GM12874 (cell line): ENCODE measurements at regions not wholly inside any gene's neighbourhood (a gene's known extent, or its start where the extent isn't known, plus 50 kb on each side); places are given as distances from the start of the nearest gene placed in this dataset.

Experiments used
- CTCF ChIP-seq: IDR thresholded peaks from 2 replicates; pipeline ENCODE4 v1.5.1; 2011; ENCODE audit warnings: low read depth, mild to moderate bottlenecking, control low read depth, low read length, moderate library complexity; ENCODE audit not compliant: insufficient read depth

DNA sequence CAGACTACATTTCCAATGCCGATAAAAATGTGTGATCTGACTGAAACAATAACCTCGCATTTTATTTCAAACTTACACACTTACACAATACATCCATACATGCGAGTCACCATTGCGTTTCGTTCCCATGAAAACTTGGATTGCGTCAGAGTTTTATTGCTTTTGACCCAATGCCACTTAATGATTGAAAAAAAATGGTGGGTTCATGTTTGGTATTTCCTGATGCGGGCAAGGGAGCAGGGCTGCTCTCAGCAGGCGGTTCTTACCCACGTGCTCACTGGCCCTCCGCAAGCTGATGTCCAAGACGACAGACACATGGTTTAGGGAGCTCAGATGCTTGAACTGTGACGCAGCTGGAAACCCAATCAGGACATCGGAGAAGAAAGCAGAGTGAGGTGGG is 281.0 kb upstream of the SULF2 start:
- TF ChIP-seq CTCF: no peak

DNA sequence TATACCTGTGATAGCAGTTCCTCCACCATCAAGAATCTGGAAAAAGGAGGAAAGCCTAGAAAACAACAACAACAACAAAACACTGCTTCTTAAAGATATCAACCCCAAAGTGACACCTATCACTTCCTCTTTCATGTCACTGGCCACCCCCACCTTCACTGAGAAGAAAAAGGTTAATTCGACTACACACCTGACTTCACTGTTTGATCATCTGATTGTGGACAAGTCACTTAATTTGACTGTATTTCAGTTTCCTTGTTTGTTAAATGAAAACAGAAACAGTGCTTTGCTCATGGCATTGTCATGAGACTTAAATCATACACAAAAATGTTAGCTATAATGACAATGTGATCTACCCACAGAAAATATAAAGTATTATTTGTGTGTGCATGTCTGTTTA is 280.6 kb upstream of the SULF2 start:
- no peak for TF ChIP-seq CTCF

- TF ChIP-seq CTCF: no peak
These were observed 279.6 kb upstream of the SULF2 start for GRCh38 chr20:48064929-48065328.

DNA sequence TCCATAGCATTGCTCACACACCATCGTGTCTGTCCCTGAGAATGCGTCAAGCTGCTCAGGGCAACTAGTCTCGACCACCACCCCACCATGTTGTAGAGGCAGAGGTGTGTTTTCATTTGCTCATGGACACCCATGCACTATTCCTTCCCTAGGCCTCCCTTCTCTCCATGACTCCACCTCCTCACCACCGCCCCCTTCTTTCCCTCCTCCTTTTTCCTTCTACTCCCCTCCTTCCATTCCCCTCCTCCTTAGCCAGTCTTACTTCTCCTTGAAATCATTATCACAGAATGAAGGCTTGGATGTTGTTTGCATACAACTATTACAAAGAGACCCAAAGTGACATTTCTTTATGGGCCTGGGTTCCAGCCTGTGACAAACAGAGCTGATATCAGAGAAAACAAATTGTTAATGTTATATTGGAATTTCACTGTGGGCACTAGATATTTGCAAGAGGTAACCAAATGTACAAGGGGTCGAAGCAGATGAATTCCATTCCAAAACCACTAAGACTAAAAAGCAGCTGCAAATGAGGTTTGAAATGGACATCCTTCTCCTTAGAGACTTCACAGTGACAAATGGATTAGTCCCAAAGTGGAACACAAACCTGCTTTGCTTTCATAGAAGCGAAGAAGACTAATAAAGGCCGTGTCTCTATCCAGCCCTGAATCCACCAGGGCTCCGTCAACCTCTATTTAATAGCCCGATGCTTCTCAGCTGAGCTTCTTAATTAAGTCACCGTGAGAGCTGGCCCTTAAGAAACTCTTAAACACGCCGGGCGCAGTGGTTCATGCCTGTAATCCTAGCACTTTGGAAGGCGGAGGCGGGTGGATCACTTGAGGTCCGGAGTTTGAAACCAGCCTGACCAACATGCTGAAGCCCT is 275.8 kb upstream of the SULF2 start:
- no peak for TF ChIP-seq CTCF

DNA sequence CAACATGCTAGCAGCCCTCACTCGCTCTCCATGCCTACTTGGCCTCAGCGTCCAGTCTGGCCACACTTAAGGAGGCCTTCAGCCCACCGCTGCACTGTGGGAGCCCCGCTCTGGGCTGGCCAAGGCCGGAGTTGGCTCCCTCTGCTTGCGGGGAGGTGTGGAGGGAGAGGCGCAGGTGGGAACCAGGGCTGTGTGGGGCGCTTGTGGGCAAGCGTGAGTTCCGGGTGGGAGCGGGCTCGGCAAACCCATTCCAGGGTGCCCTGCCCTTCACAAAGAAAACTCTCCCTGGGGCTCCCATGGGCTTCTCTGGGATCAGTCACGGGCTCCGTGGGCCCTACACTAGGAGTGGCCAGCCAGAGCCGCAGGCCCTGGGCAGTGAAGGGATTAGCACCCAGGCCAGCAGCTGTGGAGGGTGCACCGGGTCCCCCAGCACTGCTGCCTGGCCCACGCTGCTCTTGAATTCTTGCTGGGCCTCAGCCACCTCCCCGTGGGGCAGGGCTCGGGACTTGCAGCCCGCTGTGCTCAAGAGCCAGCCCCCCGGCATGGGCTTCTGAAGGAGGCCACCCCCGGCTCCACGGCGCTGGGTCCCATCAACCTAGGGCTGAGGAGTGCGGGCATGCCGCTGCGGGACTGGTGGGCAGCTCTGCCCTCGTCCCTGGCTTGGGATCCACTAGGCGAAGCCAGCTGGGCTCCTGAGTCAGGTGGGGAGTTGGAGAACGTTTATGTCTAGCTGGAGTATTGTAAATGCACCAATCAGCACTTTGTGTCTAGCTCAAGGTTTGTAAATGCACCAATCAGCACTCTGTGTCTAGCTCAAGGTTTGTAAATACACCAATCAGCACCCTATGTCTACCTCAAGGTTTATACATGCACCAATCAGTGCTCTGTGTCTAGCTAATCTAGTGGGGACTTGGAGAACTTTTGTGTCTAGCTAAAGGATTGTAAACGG is 273.6 kb upstream of the SULF2 start:
- TF ChIP-seq CTCF: no peak

DNA sequence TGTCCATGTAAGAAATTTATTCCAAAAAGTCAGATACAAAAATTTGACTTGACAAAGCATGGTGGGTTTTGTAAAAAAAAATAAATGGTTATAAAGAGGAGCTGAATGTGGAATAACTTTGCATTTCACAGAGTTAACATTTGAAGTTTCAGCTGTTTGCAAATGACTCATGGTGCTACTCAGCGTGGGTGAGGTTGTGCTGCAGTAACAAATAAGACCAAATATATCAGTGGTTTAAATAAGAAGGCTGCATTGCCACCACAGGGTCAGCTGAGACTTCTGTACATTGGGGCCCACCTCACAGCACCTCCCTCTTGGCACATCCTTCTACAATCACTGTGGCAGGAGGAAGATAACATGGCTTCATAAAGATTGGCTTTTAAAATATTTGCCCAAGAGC is 272.5 kb upstream of the SULF2 start:
- no peak for TF ChIP-seq CTCF

DNA sequence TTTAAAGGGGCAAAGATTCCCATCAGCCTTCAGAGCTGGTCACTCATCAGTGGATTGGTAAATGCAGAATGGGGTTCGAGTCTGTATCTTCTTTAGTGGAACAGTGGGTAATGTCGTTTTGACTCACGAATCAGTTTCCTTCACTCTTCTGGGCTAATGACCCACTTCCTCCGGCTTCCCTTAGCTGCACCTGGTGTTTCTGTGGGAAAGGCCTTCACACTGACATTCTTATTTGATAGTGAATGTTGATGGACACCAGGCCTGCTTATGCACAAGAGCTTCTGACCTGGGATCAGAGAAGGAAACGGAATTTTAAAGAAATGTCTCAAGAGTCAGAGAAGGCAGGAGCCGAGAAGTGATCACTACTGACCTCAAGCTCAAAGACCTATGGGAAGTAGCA is 272.0 kb upstream of the SULF2 start:
- TF ChIP-seq CTCF: no peak
